Type B pancreatic cell (in vitro differentiated cells): ENCODE measurements at regions not wholly inside any gene's neighbourhood (a gene's known extent, or its start where the extent isn't known, plus 50 kb on each side); places are given as distances from the start of the nearest gene placed in this dataset.

Experiments
- DNase-seq: peaks from one replicate; pipeline ENCODE4 v3.0.0; 2021; ENCODE audit warnings: mixed read lengths; ENCODE audit not compliant: unreplicated experiment; ENCODE audit errors: extremely low spot score
- H3K27ac Mint-ChIP-seq: 2 replicates; pipeline ENCODE4 v1.8.0; 2021; ENCODE audit warnings: mild to moderate bottlenecking, mixed read lengths
- H3K27me3 Mint-ChIP-seq: 2 replicates; pipeline ENCODE4 v1.8.0; 2021; ENCODE audit warnings: mixed read lengths
- H3K36me3 Mint-ChIP-seq: 2 replicates; pipeline ENCODE4 v1.8.0; 2021; ENCODE audit warnings: mixed read lengths
- H3K4me1 Mint-ChIP-seq: one replicate; pipeline ENCODE4 v1.8.0; 2021; ENCODE audit warnings: mixed read lengths; ENCODE audit not compliant: unreplicated experiment
- H3K4me3 Mint-ChIP-seq: 2 replicates; pipeline ENCODE4 v1.8.0; 2021; ENCODE audit warnings: mild to moderate bottlenecking, mixed read lengths
- H3K9me3 Mint-ChIP-seq: 2 replicates; pipeline ENCODE4 v1.8.0; 2021; ENCODE audit warnings: mixed read lengths
- TF ChIP-seq, protein P1 (sequence below): fragments of 200-600 bp; sonication (generic); conservative IDR thresholded peaks from 2 replicates; pipeline ENCODE4 v1.5.0; 2021; ENCODE audit warnings: antibody characterized with exemption, mild to moderate bottlenecking

- no peak overlapping the region for H3K27ac Mint-ChIP-seq
- H3K36me3 Mint-ChIP-seq: no peaks in the 10 kb centered on the region
- peaks cover 14% of the 10 kb centered on the region for H3K27me3 Mint-ChIP-seq
- no peak overlapping the region for H3K4me3 Mint-ChIP-seq
- no peaks in the 10 kb centered on the region for H3K9me3 Mint-ChIP-seq
- H3K4me1 Mint-ChIP-seq: peaks cover 5% of the 10 kb centered on the region
- TF ChIP-seq, protein P1, sequence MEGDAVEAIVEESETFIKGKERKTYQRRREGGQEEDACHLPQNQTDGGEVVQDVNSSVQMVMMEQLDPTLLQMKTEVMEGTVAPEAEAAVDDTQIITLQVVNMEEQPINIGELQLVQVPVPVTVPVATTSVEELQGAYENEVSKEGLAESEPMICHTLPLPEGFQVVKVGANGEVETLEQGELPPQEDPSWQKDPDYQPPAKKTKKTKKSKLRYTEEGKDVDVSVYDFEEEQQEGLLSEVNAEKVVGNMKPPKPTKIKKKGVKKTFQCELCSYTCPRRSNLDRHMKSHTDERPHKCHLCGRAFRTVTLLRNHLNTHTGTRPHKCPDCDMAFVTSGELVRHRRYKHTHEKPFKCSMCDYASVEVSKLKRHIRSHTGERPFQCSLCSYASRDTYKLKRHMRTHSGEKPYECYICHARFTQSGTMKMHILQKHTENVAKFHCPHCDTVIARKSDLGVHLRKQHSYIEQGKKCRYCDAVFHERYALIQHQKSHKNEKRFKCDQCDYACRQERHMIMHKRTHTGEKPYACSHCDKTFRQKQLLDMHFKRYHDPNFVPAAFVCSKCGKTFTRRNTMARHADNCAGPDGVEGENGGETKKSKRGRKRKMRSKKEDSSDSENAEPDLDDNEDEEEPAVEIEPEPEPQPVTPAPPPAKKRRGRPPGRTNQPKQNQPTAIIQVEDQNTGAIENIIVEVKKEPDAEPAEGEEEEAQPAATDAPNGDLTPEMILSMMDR: no peak
- no peak for DNase-seq
Observed at GRCh38 chr1:66443793-66444192, 90.2 kb upstream of the SGIP1 start.

DNA sequence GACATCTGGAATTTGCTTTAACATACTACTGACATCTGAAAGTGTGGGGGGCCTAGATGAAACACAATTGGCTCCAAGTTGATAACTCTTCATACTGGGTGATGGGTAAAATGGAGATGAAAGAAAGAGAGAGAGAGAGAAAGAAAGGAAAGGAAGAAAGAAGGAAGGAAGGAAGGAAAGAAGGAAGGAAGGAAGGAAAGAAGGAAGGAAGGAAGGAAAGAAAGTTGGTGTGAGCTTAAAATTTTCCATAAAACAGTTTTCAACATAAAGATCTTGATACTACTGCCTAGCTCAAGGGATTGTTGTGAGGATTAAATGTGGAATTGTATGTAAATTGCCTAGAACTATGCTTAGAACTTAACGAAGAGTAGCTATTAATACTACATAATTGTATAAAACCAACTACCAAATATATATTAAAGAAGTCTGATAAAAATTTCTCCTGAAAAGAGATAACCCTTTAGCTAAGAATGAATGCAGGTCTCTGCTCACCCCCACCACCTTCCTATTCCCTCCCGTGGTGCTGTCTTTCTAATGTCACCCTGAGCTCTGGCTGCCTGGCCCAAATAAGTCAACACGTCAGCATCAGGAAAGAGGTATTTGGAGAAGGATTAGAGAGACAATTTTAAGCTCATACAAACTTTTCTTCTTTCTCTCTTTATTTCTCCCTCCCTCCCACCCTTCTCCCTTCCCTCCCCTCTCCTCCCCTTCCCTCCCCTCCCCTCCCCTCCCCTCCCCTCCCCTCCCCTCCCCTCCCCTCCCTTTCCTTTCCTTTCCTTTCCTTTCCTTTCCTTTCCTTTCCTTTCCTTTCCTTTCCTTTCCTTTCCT lies 89.3 kb upstream of the SGIP1 start:
- Mint-ChIP-seq H3K4me3 (no peak overlapping the region), H3K27me3 (peaks cover 15% of the 10 kb centered on the region), H3K4me1 (peaks cover 5% of the 10 kb centered on the region), H3K27ac (no peak overlapping the region), H3K9me3 (no peaks in the 10 kb centered on the region), H3K36me3 (no peaks in the 10 kb centered on the region)
- TF ChIP-seq, protein P1: no peak
- DNase-seq: no peak

DNA sequence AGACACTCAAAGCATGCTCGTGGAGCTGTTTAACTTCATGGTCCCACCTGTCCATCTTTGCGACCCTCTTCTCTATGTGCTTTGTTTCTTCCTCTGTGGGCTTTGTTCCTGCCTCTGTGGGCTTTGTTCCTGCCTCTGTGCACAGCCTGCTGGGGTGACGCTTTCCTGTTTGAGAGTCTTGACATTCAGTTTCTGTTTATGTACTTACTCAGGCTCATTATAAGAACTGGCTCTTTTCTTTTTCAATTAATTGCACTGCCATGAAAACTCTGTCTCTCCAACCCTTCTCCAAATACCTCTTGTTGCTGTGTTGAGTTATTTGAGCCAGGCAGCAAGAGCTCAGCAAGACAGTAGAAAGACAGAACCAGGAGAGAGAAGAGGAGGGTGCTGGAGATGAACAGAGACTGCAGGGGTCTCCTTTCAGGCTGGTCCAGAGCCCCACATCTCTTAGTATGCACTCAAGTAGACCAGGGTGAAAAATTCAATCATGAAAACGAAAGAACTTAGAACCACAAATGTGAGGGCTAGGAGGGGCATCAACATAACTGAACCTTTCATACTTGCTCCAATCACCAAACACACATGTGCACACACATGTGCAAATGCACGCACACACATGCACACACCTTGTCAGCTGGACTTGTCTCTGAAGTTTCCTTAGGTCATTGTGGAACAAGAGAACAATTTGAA lies 88.3 kb upstream of the SGIP1 start:
- no peak overlapping the region for H3K27ac Mint-ChIP-seq
- peaks cover 5% of the 10 kb centered on the region for H3K4me1 Mint-ChIP-seq
- H3K4me3 Mint-ChIP-seq: no peak overlapping the region
- TF ChIP-seq, protein P1: no peak
- H3K36me3 Mint-ChIP-seq: no peaks in the 10 kb centered on the region
- H3K9me3 Mint-ChIP-seq: no peaks in the 10 kb centered on the region
- H3K27me3 Mint-ChIP-seq: peaks cover 18% of the 10 kb centered on the region
- no peak for DNase-seq

DNA sequence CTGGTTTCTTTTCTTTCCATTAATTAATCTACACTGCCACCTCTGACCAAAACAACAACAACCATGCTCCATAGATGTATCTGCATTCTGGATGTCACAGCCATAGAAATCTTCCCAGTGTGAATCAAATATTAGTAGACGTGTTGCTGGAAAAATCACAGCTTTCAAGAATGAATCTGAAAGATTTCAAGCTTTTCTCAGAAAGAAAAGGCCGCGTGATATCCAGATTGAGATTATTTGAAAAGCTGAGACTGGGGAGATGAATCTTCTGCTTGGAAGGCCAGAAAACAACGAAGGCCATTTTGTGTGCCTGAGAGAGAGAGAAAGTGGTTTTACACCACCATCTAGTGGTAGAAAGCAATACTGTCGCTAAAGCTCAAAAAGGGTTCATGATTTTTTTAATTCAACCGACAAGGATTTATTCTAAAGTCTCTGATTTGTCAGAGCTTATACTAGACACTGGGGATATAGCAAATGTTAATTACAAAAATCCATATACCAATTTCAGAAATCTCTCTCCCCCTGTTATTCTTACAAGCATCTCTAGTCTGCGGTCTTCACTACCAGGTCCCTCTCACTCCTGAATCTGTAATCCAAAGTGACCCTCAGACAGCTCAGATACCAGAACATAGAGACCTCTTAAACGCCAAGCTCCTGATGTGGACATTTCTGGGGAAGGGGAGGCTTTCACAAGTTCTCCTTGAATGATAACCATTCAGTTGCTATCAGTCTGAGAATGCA lies 87.5 kb upstream of the SGIP1 start:
- Mint-ChIP-seq H3K27ac (no peak overlapping the region), H3K27me3 (peaks cover 18% of the 10 kb centered on the region), H3K9me3 (no peaks in the 10 kb centered on the region), H3K4me3 (no peak overlapping the region), H3K4me1 (peaks cover 5% of the 10 kb centered on the region), H3K36me3 (no peaks in the 10 kb centered on the region)
- TF ChIP-seq, protein P1: peak; percentile 95
- no peak for DNase-seq

DNA sequence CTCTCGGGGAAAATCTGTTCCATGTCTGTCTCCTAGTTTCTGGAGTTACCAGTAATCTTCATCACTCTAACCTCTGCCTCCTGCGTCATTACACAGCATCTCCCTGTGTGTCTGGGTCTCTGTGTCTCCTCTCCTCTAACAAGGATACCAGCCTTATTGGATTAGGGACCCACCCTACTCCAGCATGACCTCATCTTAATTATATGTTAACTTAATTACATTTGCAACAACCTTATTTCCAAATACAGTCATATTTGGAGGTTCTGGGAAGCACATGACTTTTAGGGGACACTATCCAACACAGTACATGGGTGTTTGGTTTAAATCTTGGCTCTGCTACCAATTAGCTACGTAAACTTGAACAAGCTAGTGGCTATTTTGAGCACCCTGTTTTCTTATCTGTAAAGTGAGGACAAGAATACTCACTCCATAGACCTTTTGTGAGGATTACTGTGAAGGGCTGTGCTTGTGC lies 83.9 kb upstream of the SGIP1 start:
- Mint-ChIP-seq H3K9me3 (no peaks in the 10 kb centered on the region), H3K27ac (no peak overlapping the region), H3K27me3 (peaks cover 22% of the 10 kb centered on the region), H3K4me3 (no peak overlapping the region), H3K36me3 (no peaks in the 10 kb centered on the region), H3K4me1 (peaks cover 5% of the 10 kb centered on the region)
- TF ChIP-seq, protein P1: no peak
- no peak for DNase-seq
